ENCODE measurements at regions not wholly inside any gene's neighbourhood (a gene's known extent, or its start where the extent isn't known, plus 50 kb on each side); places are given as distances from the start of the nearest gene placed in this dataset.

DNA sequence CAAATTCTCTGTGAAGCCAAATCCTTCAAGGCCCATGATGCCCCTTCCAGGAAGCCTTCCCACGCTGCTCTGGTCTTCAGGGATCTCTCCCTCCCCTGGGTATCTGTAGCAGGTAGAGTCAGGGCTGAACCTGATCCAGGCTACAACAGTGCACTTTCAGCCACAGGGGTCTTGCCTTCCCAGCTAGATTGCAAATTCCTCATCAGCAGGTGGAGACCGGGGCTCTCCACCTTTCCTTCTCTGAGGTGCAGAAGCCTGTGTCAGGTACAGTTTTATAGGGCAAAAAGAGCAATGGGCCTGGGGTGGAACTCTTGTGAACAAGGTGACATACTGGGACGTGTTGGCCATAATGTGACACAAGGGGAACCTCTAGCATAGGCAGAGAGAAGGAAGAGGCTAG, 312.9 kb downstream of the MYCN start:
- no peak for TF ChIP-seq FOXP2 (optimal IDR thresholded peaks at IDR 0.05; ENCODE audit: borderline replicate concordance, extremely low read depth, extremely low read length, insufficient read depth)
- TF ChIP-seq, protein P1, sequence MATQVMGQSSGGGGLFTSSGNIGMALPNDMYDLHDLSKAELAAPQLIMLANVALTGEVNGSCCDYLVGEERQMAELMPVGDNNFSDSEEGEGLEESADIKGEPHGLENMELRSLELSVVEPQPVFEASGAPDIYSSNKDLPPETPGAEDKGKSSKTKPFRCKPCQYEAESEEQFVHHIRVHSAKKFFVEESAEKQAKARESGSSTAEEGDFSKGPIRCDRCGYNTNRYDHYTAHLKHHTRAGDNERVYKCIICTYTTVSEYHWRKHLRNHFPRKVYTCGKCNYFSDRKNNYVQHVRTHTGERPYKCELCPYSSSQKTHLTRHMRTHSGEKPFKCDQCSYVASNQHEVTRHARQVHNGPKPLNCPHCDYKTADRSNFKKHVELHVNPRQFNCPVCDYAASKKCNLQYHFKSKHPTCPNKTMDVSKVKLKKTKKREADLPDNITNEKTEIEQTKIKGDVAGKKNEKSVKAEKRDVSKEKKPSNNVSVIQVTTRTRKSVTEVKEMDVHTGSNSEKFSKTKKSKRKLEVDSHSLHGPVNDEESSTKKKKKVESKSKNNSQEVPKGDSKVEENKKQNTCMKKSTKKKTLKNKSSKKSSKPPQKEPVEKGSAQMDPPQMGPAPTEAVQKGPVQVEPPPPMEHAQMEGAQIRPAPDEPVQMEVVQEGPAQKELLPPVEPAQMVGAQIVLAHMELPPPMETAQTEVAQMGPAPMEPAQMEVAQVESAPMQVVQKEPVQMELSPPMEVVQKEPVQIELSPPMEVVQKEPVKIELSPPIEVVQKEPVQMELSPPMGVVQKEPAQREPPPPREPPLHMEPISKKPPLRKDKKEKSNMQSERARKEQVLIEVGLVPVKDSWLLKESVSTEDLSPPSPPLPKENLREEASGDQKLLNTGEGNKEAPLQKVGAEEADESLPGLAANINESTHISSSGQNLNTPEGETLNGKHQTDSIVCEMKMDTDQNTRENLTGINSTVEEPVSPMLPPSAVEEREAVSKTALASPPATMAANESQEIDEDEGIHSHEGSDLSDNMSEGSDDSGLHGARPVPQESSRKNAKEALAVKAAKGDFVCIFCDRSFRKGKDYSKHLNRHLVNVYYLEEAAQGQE (IDR thresholded peaks at IDR 0.05; ENCODE audit: insufficient read depth in 1 of 2, low read depth in 2 of 2, low read length in 2 of 2) = no peak
